Upper lobe of left lung (tissue), 4 donors: ENCODE measurements at regions not wholly inside any gene's neighbourhood (a gene's known extent, or its start where the extent isn't known, plus 50 kb on each side); places are given as distances from the start of the nearest gene placed in this dataset.

Source experiments
- CTCF ChIP-seq, 6 experiments: fragments of 450-650 bp in 4 of 6; fragments of 200-600 bp in 2 of 6; sonication (generic) in 2 of 6; IDR thresholded peaks; one replicate each; pipeline ENCODE4 v1.5.1; 2016 to 2019; ENCODE audit warnings: antibody characterized with exemption in 6 of 6
- EP300 ChIP-seq, 4 donors: sonication (generic); formaldehyde crosslinking; IDR thresholded peaks; one replicate each; pipeline ENCODE4 v1.5.1; 2017; ENCODE audit warnings: antibody characterized with exemption in 4 of 4, control low read depth in 2 of 4
- POLR2A ChIP-seq, 4 donors: fragments of 450-650 bp; IDR thresholded peaks; one replicate each; pipeline ENCODE4 v1.5.1; 2016 to 2017; ENCODE audit warnings: antibody characterized with exemption in 4 of 4, mild to moderate bottlenecking in 2 of 4
- POLR2AphosphoS5 ChIP-seq, 2 donors: sonication (generic); formaldehyde crosslinking; IDR thresholded peaks; one replicate each; pipeline ENCODE4 v1.5.1; 2017; ENCODE audit warnings: antibody characterized with exemption in 2 of 2

- TF ChIP-seq CTCF (IDR thresholded peaks at IDR 0.05): no peak
- no peak for TF ChIP-seq EP300 (IDR thresholded peaks at IDR 0.05)
- TF ChIP-seq POLR2AphosphoS5 (IDR thresholded peaks at IDR 0.05): no peak
- TF ChIP-seq POLR2A (IDR thresholded peaks at IDR 0.05): no peak
Observed at GRCh38 chr17:33650304-33650703, 357.2 kb upstream of the ASIC2 start.
